Cardiac muscle cell (in vitro differentiated cells and primary cell): ENCODE measurements at regions not wholly inside any gene's neighbourhood (a gene's known extent, or its start where the extent isn't known, plus 50 kb on each side); places are given as distances from the start of the nearest gene placed in this dataset.

Experiments
- DNase-seq, 2 donors: peaks; one replicate each; pipeline versions ENCODE4 v3.0.0 to v3.0.0-alpha.2; 2010 to 2017; ENCODE audit warnings: low read depth in 1 of 2, low spot score in 1 of 2
- H3K27ac ChIP-seq: fragments of 200-600 bp; sonication (generic); 2 replicates; pipeline ENCODE4 v1.5.1; 2016
- H3K27me3 ChIP-seq: fragments of 200-600 bp; sonication (generic); 2 replicates; pipeline ENCODE4 v1.6.0; 2016; ENCODE audit warnings: control low read depth
- H3K36me3 ChIP-seq: fragments of 200-600 bp; sonication (generic); 2 replicates; pipeline ENCODE4 v1.5.1; 2016; ENCODE audit warnings: control low read depth
- H3K4me1 ChIP-seq: fragments of 200-600 bp; sonication (generic); 2 replicates; pipeline ENCODE4 v1.8.1; 2017; ENCODE audit warnings: low read depth, mild to moderate bottlenecking, mixed run types
- H3K4me3 ChIP-seq: fragments of 200-600 bp; sonication (generic); 2 replicates; pipeline ENCODE4 v1.5.1; 2016; ENCODE audit warnings: mild to moderate bottlenecking
- H3K9me3 ChIP-seq: fragments of 200-600 bp; sonication (generic); 2 replicates; pipeline ENCODE4 v1.5.1; 2017; ENCODE audit warnings: low read depth, mild to moderate bottlenecking, control low read depth
- CTCF ChIP-seq: IDR thresholded peaks from 2 replicates; pipeline ENCODE4 v1.5.1; 2012; ENCODE audit warnings: low read depth, mild to moderate bottlenecking, low read length

- Histone ChIP-seq H3K4me1 (peaks cover 27% of the 10 kb centered on the region), H3K27ac (no peak overlapping the region), H3K36me3 (no peaks in the 10 kb centered on the region), H3K9me3 (no peaks in the 10 kb centered on the region), H3K4me3 (no peak overlapping the region), H3K27me3 (no peaks in the 10 kb centered on the region)
- TF ChIP-seq CTCF: no peak
- DNase-seq: peak in 1 of 2 donors; percentile 11
These were observed 789.7 kb upstream of the RAB6C start for GRCh38 chr2:129189617-129190319.

DNA sequence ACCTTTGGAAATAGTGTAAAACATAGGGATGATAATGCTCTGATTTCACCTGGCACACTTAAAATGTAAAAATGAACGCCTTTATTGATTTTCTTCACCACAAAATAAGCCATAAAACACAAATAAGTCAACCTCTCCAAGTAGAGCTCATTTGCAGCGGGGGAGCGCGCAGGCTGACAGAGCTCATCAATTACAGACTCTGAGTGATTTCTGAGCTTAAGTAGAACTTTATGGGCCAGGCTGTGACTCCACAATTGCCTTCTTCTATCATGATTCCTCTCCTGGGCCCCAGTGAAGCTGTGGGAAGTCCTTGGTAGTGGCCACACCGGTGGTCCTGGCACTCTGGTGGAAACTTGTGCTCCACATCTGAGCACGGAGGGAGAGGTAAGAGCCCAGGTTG, 789.0 kb upstream of the RAB6C start:
- no peak for DNase-seq
- Histone ChIP-seq H3K36me3 (no peaks in the 10 kb centered on the region), H3K4me1 (peaks cover 27% of the 10 kb centered on the region), H3K27ac (no peak overlapping the region), H3K9me3 (no peaks in the 10 kb centered on the region), H3K27me3 (no peaks in the 10 kb centered on the region), H3K4me3 (no peak overlapping the region)
- TF ChIP-seq CTCF: no peak

GRCh38 chr2:129191530-129191929, 787.9 kb upstream of the RAB6C start:
- Histone ChIP-seq H3K4me1 (peaks cover 27% of the 10 kb centered on the region), H3K27me3 (no peaks in the 10 kb centered on the region), H3K4me3 (no peak overlapping the region), H3K27ac (no peak overlapping the region), H3K36me3 (no peaks in the 10 kb centered on the region), H3K9me3 (no peaks in the 10 kb centered on the region)
- DNase-seq: peak; percentile 12 to 34
- no peak for TF ChIP-seq CTCF

DNA sequence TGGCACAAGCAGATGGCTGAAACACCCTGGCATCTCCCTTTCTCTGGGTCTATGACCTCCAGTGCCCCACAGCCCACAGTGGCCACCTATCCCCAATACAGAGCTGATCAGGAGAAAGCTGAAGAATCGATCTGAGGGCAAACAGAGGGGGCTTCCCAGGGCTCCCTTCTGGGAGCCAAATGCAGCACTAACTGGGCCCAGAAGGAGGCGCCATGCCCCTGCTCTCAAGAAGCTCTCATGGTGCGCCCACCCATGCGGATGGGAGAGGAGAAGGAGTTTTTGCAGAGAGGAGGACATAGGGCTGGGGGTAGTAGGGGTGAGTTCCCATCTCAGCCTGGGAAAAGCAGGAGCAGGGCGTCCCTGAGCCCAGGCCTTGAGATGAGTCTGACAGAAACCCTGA, 787.3 kb upstream of the RAB6C start:
- H3K36me3 ChIP-seq: no peaks in the 10 kb centered on the region
- H3K4me1 ChIP-seq: peaks cover 24% of the 10 kb centered on the region
- no peak for DNase-seq
- H3K4me3 ChIP-seq: no peak overlapping the region
- TF ChIP-seq CTCF: no peak
- H3K27me3 ChIP-seq: no peaks in the 10 kb centered on the region
- no peak overlapping the region for H3K27ac ChIP-seq
- H3K9me3 ChIP-seq: no peaks in the 10 kb centered on the region

DNA sequence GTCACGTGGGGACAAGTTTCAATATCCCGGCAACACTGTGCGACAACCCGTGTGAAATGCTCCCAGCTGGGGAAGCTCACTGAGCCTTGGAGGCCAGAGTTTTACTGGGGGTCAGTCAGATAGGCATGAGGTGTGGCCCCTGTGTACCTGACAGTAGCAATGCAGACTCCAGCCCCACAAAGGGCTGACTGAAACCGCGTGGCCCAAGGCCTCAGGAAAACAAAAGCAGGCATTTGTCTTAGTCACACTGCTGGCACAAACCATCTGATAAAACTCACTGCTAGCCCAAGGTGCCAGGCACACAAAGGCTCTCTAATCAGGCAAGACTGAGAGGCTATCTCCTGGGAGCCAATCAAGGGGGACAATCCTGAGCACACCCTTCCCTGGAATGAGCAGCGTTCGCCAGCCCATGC, 786.6 kb upstream of the RAB6C start:
- Histone ChIP-seq H3K36me3 (no peaks in the 10 kb centered on the region), H3K27ac (peak overlapping the region; percentile 44), H3K9me3 (no peaks in the 10 kb centered on the region), H3K4me1 (peaks cover 18% of the 10 kb centered on the region), H3K27me3 (no peaks in the 10 kb centered on the region), H3K4me3 (no peak overlapping the region)
- no peak for DNase-seq
- no peak for TF ChIP-seq CTCF

DNA sequence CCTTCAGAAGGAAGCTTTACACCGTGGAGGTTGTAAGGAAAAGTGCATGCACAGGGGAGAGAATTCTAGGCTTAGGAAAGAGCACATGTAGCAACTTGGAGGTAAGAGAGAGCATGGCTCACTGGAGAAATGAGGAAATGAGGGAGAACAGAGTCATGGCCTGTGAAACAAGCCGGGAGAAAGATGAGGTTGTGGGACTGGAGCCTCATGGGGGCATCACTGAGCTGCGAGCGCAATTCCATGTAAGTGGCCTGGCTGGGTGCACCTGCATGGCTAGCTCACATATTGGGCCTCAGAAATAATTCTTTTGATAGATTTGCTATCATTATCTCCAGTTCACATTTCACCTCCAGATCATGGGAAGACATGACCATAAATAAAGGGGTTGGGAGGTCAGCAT, 785.5 kb upstream of the RAB6C start:
- H3K4me1 ChIP-seq: peaks cover 18% of the 10 kb centered on the region
- H3K9me3 ChIP-seq: no peaks in the 10 kb centered on the region
- no peak overlapping the region for H3K4me3 ChIP-seq
- no peaks in the 10 kb centered on the region for H3K36me3 ChIP-seq
- H3K27ac ChIP-seq: peak overlapping the region; percentile 44
- H3K27me3 ChIP-seq: no peaks in the 10 kb centered on the region
- TF ChIP-seq CTCF: no peak
- no peak for DNase-seq
